ENCODE measurements at regions not wholly inside any gene's neighbourhood (a gene's known extent, or its start where the extent isn't known, plus 50 kb on each side); places are given as distances from the start of the nearest gene placed in this dataset.
A peak's percentile ranks its signal among the peaks of the same experiment; 100 is the strongest.

DNA sequence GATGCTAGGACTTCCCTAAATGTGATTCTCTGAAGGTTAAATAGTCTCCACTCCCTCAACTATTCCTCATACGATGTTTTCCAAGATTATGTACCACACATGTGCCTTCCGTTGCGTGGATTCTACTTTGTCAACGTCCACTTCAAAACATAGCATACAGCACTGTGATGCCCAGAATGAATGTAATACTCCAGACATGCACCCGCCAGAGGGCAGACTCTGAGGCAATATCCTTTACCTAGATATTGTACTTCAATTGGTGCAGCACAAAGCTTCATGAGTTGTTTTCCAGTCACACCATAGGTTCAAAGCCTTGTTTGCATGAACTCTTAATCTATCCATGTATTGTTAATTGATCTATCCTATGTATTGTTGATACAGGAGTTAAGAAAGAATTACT, 201.0 kb upstream of the NABP1 start:
- TF ChIP-seq, protein P1, sequence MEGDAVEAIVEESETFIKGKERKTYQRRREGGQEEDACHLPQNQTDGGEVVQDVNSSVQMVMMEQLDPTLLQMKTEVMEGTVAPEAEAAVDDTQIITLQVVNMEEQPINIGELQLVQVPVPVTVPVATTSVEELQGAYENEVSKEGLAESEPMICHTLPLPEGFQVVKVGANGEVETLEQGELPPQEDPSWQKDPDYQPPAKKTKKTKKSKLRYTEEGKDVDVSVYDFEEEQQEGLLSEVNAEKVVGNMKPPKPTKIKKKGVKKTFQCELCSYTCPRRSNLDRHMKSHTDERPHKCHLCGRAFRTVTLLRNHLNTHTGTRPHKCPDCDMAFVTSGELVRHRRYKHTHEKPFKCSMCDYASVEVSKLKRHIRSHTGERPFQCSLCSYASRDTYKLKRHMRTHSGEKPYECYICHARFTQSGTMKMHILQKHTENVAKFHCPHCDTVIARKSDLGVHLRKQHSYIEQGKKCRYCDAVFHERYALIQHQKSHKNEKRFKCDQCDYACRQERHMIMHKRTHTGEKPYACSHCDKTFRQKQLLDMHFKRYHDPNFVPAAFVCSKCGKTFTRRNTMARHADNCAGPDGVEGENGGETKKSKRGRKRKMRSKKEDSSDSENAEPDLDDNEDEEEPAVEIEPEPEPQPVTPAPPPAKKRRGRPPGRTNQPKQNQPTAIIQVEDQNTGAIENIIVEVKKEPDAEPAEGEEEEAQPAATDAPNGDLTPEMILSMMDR (IDR thresholded peaks at IDR 0.05; ENCODE audit: borderline replicate concordance, control extremely low read depth, extremely low read depth, insufficient read depth, missing control alignments) = no peak
- no peak for DNase-seq (ENCODE audit: low spot score)
- in situ Hi-C loops (cut with MboI; ENCODE audit: low sequenced_read_pairs, unreplicated experiment) = no loop called here

DNA sequence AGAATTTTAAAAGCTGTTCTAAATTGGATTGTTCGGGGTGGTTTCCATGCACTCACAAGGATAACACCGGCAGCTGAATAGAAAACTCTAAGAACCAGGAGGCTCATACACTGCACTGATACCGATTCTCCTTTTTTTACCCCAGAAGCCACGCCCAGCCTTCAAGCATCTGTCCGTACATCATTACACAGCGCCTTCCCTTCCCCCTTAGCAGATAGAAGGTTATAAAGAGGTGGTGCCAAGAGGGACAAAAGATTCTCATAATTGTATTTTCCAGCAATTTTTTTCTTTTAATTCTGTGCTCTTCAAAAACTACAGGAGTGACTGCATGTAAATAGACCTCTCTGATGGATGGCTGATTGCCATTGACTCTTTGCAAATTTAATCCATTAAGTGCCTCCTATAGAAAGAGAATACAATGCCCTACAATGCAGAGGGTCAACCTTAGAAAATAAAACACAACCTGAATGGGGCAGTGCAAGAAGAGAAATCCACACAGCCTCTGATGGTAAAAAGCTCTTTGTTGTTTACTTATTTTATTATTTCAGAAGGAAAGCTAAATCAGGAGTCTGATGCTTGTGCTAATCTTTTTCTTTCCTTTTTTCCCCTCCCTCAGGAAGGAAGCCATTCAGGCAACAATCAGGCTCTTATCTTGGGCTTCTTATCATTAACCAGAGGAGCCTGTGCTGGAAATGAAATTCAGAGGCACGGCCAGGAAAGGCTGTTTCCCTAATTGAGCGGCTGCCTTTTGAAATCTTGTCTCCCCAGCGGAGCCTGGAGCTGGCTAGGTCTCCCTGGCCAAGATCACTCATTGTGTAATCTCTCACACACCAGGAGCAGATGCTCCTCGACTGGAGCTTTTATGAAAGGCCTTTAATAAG, 198.9 kb upstream of the NABP1 start:
- DNase-seq (ENCODE audit: low spot score) = no peak
- TF ChIP-seq, protein P1 (IDR thresholded peaks at IDR 0.05; ENCODE audit: borderline replicate concordance, control extremely low read depth, extremely low read depth, insufficient read depth, missing control alignments) = no peak
- in situ Hi-C loops (cut with MboI; ENCODE audit: low sequenced_read_pairs, unreplicated experiment) = no loop called here

DNA sequence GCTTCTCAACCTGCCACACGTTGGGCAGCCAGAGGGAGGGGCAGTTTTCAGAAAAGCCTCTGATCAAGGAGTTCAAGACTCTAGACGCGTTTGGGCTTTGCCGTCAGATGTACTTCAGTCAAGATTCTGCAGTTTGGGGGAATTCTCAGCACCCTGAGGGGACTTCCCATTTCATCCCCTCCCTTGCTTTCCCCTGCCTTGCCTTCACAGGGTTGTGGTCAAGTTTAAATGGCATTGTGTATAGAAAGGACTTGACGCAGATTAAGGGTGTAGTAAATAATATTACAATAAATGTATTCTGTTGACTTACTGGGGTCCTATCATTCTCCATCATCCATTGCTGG, 198.3 kb upstream of the NABP1 start:
- peak; percentile 23 for DNase-seq (ENCODE audit: low spot score)
- TF ChIP-seq, protein P1 (IDR thresholded peaks at IDR 0.05; ENCODE audit: borderline replicate concordance, control extremely low read depth, extremely low read depth, insufficient read depth, missing control alignments) = no peak
- in situ Hi-C loops (cut with MboI; ENCODE audit: low sequenced_read_pairs, unreplicated experiment) = no loop called here

DNA sequence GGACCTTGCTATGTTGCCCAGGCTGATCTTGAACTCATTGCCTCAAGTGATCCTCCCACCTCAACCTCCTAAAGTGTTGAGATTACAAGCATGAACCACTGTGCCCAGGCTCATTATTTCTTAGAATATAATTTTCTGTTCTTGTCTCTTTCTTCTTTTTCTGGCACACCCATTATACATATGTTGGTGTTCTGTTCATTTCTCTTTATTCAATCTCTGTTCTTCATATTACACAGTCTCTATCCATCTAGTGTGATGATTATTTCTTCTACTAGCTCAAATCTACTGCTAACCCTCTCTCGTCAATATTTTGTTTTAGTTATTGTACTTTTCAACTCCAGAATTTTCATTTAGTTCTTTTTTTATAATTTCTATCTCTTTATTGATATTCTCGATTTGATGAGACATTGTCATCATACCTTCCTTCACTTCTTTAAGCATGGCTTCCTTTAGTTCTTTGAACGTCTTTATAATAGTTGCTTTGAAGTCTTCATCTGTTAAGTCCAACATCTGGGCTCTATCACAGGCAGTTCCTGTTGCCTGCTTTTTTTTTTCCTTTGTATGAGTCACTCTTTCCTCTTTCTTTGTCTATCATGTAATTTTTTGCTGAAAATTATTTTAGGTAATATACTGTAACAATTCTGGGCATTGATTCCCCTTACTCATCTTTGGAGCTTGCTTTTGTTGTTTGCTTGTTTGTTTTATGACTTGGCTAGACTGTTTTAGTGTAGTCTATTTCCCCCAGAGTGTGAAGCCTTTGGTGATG, 196.4 kb upstream of the NABP1 start:
- TF ChIP-seq, protein P1 (IDR thresholded peaks at IDR 0.05; ENCODE audit: borderline replicate concordance, control extremely low read depth, extremely low read depth, insufficient read depth, missing control alignments) = no peak
- DNase-seq (ENCODE audit: low spot score) = no peak
- in situ Hi-C loops (cut with MboI; ENCODE audit: low sequenced_read_pairs, unreplicated experiment) = no loop called here

DNA sequence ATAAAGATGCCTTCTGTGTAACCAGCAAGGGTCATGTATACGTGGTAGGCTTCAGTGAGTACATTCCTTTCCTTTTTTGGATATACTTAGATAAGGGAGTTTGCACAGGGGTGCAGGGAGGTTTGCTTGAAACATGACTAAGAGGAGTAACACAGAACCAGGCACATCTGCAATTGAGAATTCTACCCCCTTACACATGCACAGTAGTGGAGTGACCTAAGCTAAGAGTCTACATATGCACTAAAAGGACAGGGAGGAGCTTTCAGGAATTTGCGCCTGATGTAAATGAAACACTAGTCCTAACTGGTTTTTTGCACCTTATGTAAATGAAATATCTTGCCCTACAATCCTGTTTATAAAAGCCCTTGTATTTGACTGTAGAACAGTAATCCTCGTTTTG, 194.8 kb upstream of the NABP1 start:
- DNase-seq (ENCODE audit: low spot score) = no peak
- TF ChIP-seq, protein P1 (IDR thresholded peaks at IDR 0.05; ENCODE audit: borderline replicate concordance, control extremely low read depth, extremely low read depth, insufficient read depth, missing control alignments) = no peak
- in situ Hi-C loops (cut with MboI; ENCODE audit: low sequenced_read_pairs, unreplicated experiment) = no loop called here

DNA sequence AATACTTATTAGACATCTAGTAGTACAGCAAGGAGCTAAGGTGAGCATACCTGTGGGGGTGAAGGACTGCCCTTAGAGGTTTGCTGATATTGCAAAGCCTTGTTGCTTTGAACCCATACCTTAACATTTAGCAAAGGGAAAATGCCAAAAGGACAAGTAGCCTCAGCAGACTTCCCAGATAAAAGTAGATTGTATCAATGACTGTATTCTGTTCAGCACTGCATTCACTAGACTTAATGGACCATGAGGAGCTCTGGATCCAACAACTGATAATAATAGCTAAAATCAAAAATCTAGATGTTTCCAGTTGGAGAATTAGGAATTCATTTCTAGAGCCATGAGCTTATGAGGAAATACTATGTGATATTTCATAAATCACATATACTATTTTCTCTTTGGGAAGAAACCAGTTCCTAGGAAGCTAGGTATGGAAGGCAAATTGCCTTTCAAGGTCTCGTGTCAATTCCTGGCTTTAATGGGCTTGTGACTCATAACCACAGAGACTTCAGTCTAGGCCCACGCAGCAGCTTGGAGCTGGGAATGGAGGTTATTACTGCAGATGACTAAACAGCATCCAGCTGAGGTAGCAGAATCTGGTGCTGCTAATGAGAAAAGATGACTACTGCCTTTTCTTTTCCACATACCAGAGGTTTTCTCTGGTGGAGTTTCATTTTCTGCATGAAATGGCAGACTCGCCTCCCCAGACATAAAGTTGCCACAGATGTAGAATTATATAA, 191.2 kb upstream of the NABP1 start:
- DNase-seq (ENCODE audit: low spot score) = no peak
- TF ChIP-seq, protein P1 (IDR thresholded peaks at IDR 0.05; ENCODE audit: borderline replicate concordance, control extremely low read depth, extremely low read depth, insufficient read depth, missing control alignments) = no peak
- in situ Hi-C loops (cut with MboI; ENCODE audit: low sequenced_read_pairs, unreplicated experiment) = no loop called here

Measured in GM13976 (cell line).